GM19468 (cell line): ENCODE measurements at regions not wholly inside any gene's neighbourhood (a gene's known extent, or its start where the extent isn't known, plus 50 kb on each side); places are given as distances from the start of the nearest gene placed in this dataset.
"Not testable (repeated sequence)": the region's sequence is repeated elsewhere in the genome, so short reads cannot be mapped to it uniquely, and the experiment has no call there.

ENCODE experiments used
- ATAC-seq: cut with Tn5 transposase; IDR thresholded peaks from one replicate; pipeline ENCODE4 v1.9.1; 2021; ENCODE audit warnings: mild to moderate bottlenecking, moderate library complexity, moderate number of reproducible peaks; ENCODE audit not compliant: unreplicated experiment; ENCODE audit errors: extremely low read depth

- ATAC-seq, result not testable (repeated sequence)
Observed at GRCh38 chr2:87341601-87342014, 320.0 kb upstream of the PLGLB1 start.

GRCh38 chr2:87342175-87342574 lies 320.5 kb upstream of the PLGLB1 start:
- not testable (repeated sequence) for ATAC-seq

GRCh38 chr2:87343347-87343746 lies 321.7 kb upstream of the PLGLB1 start:
- ATAC-seq, result not testable (repeated sequence)

GRCh38 chr2:87345283-87345682 lies 323.6 kb upstream of the PLGLB1 start:
- not testable (repeated sequence) for ATAC-seq

DNA sequence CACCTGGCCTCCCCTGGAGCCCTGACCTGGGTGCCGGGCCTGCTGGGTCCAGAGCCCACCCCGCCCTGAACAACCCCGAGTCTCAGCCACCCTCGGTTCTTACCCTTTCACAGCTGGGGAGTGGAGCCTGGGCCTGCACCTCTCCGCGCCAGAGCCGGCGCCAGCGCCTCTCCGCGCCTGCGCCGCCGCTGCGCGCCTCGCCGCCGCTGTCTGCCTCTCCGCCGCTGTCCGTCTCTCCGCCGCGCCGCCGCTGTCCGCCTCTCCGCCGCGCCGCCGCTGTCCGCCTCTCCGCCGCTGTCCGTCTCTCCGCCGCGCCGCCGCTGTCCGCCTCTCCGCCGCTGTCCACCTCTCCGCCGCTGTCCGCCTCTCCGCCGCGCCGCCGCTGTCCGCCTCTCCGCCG lies 326.9 kb upstream of the PLGLB1 start:
- ATAC-seq, result not testable (repeated sequence)

DNA sequence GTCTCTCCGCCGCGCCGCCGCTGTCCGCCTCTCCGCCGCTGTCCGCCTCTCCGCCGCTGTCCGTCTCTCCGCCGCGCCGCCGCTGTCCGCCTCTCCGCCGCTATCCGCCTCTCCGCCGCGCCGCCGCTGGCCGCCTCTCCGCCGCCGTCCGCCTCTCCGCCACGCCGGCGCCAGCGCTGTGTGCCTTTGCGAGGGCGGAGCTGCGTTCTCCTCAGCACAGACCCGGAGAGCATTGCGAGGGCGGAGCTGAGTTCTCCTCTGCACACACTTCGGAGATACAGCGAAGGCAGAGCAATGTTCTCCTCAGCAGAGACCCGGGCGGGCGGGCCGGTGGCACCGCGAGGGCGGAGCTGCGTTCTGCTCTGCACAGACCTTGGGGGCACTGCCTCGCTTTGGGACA lies 327.4 kb upstream of the PLGLB1 start:
- ATAC-seq, result not testable (repeated sequence)

- ATAC-seq, result not testable (repeated sequence)
Observed at GRCh38 chr2:87352178-87352934, 330.7 kb upstream of the PLGLB1 start.

DNA sequence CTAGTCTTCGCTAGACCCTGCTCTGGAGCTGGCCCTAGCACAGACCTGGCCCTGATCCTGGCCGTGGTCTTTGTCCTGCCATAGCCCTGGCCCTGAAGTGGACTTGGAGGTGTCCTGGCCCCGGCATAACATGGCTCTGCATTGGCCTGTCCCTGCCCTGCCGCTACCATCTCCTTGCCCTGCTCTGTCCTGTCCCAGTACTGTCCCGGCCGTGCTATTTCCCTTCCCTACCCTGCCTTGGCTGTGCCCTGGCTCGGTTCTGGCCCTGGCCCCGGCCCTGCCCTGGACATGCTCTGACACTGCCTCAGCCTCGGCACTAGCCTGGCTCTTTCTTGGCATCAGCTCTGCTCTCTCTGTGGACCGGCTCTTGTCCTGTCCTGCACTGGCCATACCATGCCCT lies 331.8 kb upstream of the PLGLB1 start:
- not testable (repeated sequence) for ATAC-seq

DNA sequence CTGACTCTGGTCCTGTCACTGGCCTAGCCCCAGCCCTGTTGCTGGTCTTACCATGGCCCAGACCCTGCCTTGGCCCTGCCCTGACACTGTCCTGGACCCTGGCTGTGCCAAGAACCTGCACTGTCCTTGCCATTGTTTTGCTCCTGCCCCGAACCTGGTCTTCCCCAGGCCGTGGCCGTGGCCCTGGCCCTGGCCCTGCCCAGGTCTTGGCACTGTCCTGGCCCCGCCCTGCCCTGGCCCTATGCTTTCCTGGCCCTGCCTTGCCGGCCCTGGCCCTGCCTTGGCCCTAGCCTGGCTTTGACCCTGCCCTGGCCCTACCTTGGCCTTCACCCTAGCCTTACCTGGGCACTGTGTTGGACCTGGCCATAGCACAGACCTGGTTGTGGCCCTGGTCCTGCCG lies 332.5 kb upstream of the PLGLB1 start:
- not testable (repeated sequence) for ATAC-seq

GRCh38 chr2:87360250-87360649 lies 338.6 kb upstream of the PLGLB1 start:
- ATAC-seq, result not testable (repeated sequence)

DNA sequence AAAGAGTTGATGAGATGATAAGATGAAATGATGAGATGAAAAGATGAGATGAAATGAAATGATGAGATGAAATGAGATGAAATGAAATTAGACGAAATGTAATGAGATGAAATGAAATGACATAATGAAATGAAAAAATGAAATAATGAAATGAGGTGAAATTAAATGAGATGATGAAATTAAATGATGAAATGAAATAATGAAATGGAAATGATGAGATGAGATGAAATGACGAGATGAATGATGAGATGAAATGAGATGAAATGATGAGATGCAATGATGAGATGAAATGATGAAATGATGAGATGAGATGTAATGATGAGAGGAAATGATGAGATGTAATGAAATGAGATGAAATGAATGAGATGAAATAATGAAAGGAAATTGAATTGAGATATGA lies 339.3 kb upstream of the PLGLB1 start:
- ATAC-seq, result not testable (repeated sequence)

DNA sequence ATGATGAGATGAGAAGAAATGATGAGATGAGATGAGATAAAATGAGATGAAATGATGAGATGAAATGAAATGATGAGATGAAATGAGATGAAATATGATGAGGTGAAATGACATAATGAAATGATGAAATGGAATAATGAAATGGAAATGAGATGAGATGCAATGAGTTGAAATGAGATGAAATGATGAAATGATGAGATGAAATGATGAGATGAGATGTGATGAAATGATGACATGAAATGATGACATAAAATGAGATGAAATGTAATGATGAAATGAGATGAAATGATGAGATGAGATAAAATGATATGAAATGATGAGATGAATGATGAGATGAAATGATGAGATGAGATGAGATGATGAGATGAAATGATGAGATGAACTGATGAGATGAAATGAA lies 340.2 kb upstream of the PLGLB1 start:
- ATAC-seq, result not testable (repeated sequence)

DNA sequence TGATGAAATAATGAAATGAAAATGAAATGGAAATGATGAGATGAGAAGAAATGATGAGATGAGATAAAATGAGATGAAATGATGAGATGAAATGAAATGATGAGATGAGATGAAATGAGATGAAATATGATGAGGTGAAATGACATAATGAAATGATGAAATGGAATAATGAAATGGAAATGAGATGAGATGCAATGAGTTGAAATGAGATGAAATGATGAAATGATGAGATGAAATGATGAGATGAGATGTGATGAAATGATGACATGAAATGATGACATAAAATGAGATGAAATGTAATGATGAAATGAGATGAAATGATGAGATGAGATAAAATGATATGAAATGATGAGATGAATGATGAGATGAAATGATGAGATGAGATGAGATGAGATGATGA lies 342.7 kb upstream of the PLGLB1 start:
- not testable (repeated sequence) for ATAC-seq

DNA sequence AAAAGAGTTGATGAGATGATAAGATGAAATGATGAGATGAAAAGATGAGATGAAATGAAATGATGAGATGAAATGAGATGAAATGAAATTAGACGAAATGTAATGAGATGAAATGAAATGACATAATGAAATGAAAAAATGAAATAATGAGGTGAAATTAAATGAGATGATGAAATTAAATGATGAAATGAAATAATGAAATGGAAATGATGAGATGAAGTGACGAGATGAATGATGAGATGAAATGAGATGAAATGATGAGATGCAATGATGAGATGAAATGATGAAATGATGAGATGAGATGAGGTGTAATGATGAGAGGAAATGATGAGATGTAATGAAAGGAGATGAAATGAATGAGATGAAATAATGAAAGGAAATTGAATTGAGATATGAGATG lies 343.4 kb upstream of the PLGLB1 start:
- ATAC-seq, result not testable (repeated sequence)

GRCh38 chr2:87386063-87386560 lies 361.8 kb upstream of the PLGLB2 start:
- not testable (repeated sequence) for ATAC-seq

DNA sequence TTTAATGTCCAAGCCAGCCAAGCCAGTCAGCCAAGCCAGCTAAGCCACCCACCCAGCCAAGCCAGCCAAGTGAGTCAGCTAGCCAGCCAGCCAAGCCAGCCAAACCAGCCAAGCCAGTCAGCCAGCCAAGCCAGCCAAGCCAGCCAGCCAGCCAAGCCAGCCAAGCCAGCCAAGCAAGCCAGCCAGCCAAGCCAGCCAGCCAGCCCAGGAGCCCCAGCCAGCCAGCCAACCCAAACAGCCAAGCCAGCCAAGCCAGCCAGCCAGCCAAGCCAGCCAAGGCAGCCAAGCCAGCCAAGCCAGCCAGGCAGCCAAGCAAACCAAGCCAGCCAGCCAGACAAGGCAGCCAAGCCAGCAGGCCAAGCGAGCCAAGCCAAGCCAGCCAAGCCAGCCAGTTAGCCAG lies 352.1 kb upstream of the PLGLB2 start:
- ATAC-seq, result not testable (repeated sequence)

GRCh38 chr2:87396551-87397265 lies 351.2 kb upstream of the PLGLB2 start:
- not testable (repeated sequence) for ATAC-seq

DNA sequence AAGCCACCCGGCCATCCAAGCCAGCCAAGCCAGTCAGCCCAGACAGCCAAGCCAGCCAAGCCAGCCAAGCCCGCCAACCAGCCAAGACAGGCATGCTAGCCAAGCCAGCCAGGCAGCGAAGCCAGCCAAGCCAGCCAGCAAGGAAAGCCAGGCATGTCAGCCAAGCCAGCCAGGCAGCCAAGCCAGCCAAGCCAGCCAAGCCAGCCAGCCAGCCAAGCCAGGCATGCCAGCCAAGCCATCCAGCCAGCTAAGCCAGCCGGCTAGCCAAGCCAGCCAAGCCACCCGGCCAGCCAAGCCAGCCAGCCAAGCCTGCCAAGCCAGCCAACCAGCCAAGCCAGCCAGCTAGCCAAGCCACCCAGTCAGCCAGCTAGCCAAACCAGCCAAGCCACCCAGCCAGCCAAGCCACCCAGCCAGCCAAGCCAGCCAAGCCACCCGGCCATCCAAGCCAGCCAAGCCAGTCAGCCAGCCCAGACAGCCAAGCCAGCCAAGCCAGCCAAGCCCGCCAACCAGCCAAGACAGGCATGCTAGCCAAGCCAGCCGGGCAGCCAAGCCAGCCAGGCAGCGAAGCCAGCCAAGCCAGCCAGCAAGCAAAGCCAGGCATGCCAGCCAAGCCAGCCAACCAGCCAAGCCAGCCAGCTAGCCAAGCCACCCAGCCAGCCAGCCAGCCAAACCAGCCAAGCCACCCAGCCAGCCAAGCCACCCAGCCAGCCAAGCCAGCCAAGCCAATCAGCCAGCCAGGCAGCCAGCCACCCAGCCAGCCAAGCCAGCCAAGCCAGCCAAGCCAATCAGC lies 350.4 kb upstream of the PLGLB2 start:
- ATAC-seq, result not testable (repeated sequence)

DNA sequence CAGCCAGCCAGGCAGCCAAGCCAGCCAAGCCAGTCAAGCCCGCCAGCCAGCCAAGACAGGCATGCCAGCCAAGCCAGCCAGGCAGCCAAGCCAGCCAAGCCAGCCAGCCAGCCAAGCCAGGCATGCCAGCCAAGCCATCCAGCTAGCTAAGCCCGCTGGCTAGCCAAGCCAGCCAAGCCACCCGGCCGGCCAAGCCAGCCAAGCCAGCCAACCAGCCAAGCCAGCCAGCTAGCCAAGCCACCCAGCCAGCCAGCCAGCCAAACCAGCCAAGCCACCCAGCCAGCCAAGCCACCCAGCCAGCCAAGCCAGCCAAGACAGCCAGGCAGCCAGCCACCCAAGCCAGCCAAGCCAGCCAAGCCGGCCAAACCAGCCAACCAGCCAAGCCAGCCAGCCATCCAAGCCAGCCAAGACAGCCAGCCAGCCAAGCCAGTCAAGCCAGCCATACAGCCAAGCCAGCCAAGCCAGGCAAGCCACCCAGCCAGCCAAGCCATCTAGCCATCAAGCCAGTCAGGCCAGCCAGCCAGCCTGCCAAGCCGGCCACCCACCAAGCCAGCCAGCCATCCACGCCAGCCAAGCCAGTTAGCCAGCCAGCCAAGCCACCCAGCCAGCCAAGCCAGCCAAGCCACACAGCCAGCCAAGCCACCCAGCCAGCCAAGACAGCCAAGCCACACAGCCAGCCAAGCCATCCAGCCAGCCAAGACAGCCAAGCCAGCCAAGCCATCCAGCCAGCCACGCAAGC lies 349.2 kb upstream of the PLGLB2 start:
- ATAC-seq, result not testable (repeated sequence)
